Midbrain (tissue), 1 donor: ENCODE measurements at regions not wholly inside any gene's neighbourhood (a gene's known extent, or its start where the extent isn't known, plus 50 kb on each side); places are given as distances from the start of the nearest gene placed in this dataset.
"Not testable (repeated sequence)": the region's sequence is repeated elsewhere in the genome, so short reads cannot be mapped to it uniquely, and the experiment has no call there.

Source experiments
- DNase-seq: peaks from one replicate; lab custom pipeline; 2025; lab: John Stamatoyannopoulos, UW

DNA sequence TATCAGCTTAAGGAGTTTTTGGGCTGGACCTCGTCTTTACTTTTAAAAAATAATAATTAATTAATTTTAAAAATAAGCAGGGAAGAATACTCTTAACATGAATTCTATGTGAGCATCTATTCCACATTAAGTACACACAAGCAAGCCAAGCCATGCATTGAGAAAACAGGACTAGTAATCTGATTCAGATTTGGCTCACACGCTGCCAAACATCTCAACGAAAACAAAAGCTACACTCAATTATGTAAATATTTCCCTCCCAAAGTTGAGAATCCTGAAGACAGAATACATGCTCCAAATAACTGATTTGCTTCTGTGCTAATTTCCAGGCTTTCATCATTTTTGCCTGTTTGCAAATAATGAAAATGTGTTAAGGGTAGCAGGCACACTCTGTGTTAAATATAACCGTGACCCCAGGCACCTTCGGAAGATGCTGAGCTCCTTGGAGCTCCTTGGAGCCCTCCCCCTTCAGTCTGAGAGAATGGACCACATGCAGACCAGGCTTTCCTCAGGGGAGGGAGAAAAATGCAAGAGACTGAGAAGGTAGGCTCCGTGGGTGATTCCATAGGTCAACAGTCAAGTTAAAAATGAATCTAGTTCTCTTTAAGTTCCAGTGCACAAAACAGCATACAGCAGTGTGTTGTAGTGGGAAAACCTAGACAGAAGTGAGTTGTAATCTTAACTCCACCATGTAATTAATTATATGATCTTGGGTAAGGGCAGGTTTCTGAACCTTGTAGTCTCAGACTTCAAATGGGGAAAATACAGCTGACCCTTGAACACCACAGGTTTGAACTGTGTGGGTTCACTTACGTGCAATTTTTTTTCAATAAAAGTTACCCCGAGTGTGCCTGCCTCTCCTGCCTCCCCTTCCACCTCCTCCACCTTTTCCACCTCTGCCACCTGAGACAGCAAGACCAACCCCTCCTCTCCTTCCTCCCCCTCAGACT lies 161.3 kb upstream of the RREB1 start:
- no peak for DNase-seq

DNA sequence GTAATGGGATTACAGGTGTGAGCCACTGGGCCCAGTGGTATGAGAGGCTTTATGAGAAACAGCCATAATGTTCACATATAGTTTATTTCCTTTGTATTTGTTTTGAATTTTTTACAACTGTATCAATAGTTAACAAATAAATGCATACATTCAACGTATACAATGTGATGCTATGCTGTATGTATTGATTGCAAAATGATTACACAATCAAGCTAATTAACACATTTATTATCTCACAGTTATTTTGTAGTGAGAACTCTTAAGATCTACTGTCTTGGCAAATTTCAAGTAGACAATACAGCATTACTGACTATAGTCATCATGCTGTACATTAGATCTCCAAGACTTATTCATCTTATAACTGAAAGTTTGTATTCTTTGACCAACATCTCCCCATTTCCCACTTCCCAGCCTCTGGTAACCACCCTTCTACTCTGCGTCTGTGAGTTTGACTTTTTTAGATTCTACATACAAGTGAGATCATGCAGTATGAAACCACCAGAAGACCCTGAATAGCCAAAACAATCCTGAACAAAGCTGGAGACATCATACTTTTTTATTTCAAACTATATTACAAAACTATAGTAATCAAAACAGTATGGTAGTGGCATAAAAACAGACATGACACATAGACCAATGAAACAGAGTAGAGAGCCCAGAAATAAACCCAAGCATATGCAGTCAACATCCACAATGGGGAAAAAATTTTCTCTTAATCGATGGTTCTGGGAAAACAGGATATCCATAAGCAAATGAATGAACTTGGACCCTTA lies 157.2 kb upstream of the RREB1 start:
- no peak for DNase-seq

DNA sequence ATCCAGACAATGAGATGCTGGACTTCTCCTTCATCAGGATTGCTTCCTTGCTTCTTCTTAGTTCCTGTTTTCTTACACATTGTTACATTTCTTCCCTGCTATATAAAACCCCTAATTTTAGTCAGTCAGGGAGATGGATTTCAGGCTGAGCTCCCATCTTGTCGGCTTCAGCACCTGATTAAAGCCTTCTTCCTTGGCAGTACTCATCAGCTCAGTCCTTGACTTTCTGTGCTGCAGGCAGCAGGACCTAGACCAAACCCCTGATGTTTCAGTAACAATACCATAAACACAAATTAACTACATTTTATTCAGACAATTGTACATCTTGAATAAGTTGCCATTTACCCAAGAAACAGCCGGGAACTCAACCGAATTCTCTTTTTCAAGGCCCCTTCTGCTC lies 156.4 kb upstream of the RREB1 start:
- DNase-seq: no peak

DNA sequence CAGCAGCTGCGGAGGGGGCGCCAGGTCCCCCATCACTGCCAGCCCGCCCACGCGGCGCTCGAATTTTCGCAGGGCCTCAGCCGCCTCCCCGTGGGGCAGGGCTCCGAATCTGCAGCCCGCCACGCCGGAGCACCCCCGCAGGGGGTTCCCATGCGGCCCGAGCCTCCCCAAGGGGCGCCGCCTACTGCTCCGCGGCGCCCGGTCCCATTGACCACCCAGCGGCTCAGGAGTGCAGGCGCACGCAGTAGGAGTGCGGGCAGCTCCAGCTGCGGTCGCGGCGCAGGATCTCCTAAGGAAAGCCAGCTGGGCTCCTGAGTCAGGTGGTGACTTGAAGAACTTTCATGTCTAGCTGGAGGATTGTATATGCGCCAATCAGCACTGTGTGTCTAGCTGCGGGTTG lies 155.3 kb upstream of the RREB1 start:
- DNase-seq: no peak

DNA sequence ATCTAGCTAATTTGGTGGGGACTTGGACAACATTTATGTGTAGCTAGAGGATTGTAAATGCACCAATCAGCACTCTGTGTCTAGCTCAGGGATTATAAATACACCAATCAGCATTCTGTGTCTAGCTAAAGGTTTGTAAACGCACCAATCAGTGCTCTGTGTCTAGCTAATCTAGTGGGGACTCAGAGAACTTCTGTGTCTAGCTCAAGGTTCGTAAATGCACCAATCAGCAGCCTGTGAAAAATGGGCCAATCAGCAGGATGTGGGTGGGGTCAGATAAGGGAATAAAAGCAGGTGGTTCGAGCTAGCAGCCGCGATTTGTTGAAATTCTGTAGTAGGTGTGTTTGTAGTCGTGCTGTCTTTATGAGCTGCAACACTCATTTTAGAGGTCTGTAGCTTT lies 154.8 kb upstream of the RREB1 start:
- not testable (repeated sequence) for DNase-seq

DNA sequence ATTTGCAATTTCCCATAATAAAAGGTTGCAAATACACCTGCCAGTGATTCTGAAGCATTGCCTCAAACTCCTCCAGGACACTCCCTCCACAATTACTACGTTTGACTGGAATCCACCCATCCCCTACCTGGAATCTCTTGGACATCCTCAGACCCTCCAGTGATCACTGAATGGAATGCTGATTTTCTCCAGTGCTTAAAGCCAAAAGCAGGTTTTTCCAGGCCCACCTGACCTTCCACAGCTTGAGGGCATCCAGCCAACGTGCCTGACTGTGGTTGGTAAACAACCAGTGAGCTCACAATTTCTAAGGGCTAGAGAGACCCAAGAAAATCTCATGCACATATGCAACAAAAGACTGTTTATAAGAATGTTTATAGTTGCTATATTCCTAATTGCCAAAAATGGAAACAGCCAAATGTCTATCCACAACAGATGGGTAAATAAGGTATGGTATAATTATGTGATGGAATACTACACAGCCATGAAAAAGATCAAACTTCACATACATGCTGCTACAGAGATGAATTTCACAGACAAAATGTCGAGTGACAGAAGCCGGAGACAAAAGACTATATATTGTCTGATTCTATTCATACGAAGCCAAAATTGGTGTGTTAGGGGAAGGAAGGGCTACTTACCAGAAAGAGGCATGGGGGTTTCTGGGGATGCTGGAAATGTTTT lies 147.1 kb upstream of the RREB1 start:
- no peak for DNase-seq

DNA sequence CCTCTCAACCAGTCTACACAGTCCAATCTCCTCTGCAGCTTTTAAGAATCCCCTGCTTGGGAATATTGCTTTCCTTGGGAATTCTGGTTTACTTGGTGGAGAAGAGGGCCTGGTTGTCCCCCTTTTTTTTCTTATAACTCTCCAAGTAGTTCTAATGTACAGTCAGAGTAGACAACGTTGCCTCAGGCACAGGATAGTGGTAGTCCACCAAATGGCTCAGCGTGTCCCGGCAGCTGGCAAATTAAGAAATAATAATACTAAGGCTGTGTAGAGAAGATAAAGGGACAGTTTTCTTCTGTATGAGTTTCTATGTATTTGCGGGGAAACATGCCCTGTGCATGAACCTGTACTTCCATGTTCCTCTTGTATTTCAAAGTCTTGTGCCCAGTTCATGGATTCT lies 145.7 kb upstream of the RREB1 start:
- DNase-seq: no peak

DNA sequence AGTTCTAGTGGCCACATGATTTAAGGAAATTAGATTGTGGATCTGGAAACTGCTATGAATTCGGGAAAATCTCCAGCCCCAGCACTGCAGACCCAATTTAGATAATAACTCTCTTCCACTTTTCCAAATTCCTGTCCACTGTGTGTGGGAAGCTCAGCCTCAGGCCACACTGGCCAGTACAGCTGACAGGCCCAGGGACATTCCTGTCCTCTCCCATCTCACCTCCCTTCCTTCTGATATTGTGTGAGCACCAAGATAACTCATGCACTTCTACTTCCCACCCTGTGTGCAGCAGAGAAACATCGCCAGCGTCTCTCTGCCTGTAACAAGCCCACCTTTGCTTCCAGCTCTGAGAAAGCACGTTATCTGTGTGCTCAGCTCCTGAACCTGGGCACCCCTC lies 145.1 kb upstream of the RREB1 start:
- DNase-seq: no peak

DNA sequence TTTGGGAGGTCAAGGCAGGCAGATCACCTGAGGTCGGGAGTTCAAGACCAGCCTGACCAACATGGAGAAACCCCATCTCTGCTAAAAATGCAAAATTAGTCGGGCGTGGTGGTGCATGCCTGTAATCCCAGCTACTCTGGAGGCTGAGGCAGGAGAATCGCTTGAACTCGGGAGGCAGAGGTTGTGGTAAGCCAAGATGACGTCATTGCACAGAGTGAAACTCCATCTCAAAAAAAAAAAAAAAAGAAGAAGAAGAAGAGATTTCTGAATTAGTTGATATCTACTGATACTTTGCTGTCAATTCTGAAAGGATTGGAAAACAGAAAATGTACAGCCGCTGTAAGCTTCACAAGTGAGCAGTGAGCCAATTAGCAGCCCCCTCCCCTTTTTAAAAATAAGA lies 144.4 kb upstream of the RREB1 start:
- not testable (repeated sequence) for DNase-seq

DNA sequence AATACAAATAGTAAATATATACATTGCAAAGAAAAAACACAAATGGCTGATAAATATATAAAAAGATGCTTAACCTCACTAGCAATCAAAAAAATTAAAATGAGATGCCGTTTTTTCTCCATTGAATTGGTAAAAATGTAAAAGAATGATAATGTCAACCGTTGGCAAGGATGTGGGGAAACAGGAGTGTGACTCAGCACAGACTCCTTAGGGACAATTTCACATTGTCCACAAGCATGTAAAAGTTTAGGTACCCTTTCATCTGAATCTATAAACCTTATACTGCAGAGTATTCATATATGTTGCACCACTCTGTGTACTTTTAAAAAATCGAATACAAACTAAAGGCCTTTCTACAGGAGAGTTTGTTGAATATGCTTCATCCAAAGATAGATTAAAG lies 143.1 kb upstream of the RREB1 start:
- DNase-seq: no peak

DNA sequence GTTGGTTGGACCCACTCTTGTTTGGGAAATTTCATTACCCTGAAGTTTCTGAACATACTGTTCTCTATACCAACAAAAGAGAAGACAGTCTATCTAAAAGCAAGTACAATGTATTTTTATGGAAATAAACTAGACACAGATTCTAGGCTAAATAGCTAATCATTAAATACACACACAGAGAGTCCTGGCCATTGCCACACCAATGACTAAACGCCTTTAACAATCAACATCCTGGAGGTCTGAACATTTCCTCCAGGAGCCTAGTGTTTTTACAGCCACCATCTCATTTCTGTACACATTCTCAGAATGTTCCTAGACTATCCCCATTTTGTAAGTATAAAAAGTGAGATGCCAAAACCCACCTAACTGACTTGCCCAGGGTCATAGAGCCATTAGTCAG lies 141.6 kb upstream of the RREB1 start:
- DNase-seq: no peak

DNA sequence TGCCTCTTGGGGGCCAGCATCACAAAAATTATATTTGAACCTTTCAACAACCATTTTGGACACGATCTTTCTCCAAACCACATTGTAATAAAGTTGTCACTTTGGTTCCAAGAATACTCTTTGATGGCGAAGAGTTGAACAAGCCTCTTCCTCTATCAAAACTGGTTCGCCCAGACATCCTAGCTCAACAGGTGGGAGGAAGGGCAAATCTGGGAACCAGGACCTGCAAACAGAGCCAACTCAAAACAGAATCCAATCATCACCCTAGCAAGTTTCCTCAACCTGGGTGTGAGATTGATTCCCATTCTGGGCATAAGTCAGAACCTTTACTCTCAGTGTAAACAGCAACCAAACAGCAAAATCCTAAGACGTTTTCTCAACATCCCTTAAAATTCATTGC lies 141.2 kb upstream of the RREB1 start:
- no peak for DNase-seq

DNA sequence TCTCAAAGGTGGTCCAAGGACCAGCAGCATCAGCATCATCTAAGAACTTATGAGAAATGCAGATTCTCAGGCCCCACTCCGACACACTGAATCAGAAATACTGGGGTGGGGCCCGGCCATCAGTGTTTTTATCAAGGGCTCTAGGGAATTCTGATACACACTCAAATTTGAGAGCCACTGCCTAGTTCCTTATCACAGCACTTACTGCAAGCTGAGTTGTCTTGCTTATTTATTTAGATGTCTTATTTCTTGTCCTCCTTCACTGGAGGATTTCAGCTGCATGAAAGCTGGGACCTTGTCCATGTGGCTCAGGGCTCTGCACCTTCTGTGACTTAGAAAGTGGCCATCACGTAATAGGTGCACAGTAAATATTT lies 139.4 kb upstream of the RREB1 start:
- no peak for DNase-seq

DNA sequence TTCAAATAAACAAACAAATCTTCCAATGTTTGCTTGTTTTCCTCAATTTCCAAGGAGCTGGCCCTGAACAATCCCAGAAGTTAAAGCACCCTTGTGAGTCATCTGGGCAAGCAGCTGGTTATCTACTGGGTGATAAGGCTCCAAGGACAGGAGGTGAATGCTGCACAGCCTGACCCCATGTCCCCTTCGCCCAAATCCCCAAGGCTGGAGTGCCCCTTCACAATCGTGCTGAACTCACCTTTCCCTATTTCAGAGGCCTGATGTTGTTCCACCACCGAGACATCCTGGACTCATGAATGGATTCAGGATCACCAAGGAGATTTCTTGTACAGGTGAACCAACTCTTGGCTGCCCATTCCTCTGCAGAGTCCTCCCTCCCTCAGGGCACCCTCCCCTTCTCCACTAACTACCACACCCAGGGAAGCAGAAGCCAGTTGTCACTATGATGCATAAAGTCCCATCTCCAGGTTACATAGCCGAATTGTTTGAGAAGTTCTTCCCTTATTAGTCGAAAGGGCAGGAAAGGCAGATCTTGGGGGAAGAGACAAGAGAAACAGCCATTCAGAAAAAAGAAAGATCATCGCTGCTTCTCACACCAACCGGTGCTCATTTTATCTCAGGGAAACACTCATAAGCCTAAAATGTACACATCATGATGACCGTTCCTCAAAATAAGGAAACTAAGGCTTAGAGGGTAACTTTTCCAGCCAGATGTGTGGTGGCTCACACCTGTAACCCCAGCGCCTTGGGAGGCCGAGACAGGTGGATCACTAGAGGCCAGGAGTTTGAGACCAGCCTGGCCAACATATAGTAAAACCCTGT lies 138.8 kb upstream of the RREB1 start:
- no peak for DNase-seq

DNA sequence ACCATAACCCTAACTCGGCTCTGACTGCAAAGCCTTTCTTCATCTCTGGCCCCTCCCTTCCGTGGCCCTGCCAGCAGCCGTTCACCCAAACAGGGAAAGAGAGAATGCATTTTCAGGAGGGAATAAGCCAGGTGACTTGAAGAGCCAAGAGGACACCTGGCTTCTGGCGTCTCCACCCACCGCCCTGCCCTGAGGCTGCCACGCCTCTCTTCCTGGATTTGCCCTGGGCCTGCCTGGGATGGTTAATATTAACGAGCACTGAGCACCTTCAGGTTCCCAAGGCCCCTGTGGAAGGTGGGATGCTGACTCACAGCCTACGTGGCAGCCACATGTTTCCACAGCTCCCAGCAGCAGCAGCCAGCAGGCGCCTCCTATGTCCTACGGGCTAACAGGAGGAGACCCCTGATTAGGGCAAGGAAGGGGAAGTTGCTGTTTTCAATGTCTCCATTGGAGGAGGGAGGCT lies 138.0 kb upstream of the RREB1 start:
- DNase-seq: no peak

DNA sequence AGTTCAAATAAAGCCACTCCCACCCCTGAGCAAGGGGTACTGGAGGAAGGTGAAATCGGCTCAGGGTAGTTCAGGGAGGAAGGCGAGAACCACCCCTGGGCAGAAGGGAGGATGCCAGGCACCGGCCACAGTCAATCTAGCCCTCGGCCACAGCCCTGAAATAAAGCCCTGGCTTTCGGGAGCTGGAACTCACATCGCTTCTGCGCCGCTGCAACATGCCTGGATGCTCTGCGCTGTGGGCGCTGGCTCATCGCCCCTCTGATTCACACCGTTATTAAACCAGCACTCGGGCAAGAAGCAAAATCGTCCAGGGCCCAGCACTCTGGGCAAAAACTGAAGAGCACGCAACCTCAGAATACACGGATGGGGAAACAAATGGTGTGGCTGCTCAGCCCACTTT lies 136.9 kb upstream of the RREB1 start:
- no peak for DNase-seq

DNA sequence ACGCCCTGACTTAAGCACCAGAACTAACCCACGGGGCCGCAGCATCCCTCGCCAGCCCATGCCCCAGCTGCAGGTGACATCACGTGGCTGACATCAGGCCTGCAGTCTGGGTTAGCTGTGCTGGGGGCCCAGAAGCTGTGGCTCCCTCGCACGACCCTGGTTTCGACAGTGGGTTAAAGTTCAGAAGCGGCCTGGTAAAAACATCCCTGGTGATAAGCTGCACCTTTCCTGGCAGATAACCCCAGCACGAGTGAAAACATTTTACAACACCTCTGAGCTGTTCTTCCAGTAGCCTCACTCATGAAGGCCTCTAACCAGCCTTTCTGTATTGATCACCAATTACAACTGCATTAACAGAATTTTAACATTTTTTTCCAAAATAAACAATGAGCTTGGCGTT lies 136.4 kb upstream of the RREB1 start:
- no peak for DNase-seq

DNA sequence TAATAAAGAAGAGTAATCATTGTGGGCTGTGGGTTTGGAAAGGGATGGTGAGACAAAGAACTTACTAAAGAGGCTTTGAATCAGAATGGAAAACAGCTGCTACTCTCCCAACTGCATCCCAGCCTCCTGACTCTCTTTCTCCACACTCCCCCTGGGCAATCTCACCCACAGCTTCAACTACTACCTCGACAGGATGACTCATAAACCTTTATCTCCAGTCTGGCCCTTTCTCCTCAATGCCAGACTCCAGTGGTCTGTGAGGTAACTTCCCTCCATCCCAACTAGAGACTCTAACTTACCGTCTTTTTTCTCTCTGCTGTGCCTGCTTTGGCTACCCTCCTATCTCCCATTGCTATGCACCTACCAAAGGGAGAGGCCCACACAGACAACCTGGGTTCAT lies 135.3 kb upstream of the RREB1 start:
- no peak for DNase-seq

DNA sequence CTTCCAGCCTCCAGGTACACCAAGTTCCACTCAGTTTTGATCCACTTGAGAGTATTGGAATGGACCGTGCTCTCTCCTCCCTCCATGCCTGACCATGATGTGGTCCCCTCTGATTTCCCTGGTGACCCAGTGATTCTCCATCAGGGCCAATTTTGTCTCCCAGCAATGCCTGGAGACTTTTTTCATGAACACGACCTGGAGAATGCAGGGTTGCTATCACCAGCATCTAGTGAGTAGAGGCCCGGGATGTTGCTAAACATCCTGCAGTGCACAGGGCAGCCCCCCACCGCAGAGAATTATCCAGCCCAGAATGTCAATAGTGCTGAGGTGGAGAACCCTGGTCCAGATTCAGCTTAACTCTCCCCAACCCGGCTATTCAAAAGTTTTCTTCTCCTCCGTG lies 134.0 kb upstream of the RREB1 start:
- DNase-seq: no peak

DNA sequence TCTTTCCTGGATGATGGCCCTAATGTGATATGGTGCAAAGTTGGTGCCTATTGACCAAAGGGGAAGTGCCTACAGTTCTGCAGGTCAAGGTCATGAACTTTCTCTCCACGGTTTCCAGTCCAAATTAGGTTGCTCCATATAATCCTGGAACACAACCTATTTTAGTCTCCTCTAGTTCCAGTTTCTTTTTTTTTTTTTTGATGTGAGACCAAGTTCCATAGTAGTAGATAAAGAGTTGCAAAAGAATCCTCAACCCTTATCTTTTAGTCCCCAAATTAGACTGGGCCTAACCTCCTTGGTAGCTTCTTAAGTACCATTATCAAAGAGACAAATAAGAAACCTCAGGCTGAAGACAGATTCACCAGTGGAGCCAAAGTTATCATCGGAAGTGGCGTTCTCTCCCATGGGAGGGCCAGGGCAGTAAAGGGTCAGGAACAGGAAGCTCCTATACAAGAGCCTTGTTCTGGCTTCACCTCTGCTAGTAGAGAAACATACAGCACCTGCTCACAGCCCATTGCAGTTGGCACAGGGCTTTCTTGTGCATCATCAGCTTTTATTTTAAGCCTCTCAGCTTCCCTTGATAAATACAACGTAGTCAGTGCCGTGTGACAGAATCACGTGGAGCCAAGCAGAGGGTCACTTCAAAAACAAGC lies 132.2 kb upstream of the RREB1 start:
- no peak for DNase-seq

DNA sequence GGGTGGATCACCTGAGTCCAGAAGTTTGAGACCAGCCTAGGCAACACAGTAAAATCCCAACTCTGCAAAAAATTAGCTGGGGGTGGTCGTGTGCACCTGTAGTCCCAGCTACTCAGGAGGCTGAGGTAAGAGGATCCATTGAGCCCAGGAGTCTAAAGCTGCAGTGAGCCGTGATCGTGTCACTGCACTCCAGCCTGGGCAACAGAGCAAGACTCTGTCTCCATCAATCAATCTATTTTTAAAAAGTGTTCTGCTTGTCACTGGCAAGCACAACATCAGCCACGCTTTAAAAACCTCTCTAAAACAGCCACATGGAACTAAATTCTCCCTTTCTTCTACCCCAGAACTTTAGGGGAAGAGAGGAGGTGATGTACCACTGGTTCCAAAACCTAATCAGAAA lies 131.6 kb upstream of the RREB1 start:
- DNase-seq: no peak
